GM10248 (cell line): ENCODE measurements at regions not wholly inside any gene's neighbourhood (a gene's known extent, or its start where the extent isn't known, plus 50 kb on each side); places are given as distances from the start of the nearest gene placed in this dataset.

Source experiments
- CTCF ChIA-PET: fragments of 300-600 bp; sonication (Branson Sonifier 250); formaldehyde crosslinking; extraction: SDS; loops from one replicate; lab custom pipeline; 2021; ENCODE audit warnings: antibody characterized with exemption; lab: Yijun Ruan, JAX
- POLR2A ChIA-PET: fragments of 350-650 bp; sonication (Branson Sonifier 250); formaldehyde crosslinking; extraction: SDS; loops from one replicate; lab custom pipeline; 2020; ENCODE audit warnings: antibody characterized with exemption; lab: Yijun Ruan, JAX
- DNase-seq: peaks from one replicate; pipeline ENCODE4 v3.0.0; 2012; ENCODE audit errors: extremely low spot score
- TF ChIP-seq, protein P1 (sequence below): IDR thresholded peaks from 2 replicates; pipeline ENCODE4 v1.5.1; 2012; ENCODE audit warnings: mild to moderate bottlenecking, low read depth; ENCODE audit errors: extremely low read depth, missing control alignments, control extremely low read depth

- no peak for DNase-seq
- CTCF ChIA-PET = no interaction called here
- TF ChIP-seq, protein P1, sequence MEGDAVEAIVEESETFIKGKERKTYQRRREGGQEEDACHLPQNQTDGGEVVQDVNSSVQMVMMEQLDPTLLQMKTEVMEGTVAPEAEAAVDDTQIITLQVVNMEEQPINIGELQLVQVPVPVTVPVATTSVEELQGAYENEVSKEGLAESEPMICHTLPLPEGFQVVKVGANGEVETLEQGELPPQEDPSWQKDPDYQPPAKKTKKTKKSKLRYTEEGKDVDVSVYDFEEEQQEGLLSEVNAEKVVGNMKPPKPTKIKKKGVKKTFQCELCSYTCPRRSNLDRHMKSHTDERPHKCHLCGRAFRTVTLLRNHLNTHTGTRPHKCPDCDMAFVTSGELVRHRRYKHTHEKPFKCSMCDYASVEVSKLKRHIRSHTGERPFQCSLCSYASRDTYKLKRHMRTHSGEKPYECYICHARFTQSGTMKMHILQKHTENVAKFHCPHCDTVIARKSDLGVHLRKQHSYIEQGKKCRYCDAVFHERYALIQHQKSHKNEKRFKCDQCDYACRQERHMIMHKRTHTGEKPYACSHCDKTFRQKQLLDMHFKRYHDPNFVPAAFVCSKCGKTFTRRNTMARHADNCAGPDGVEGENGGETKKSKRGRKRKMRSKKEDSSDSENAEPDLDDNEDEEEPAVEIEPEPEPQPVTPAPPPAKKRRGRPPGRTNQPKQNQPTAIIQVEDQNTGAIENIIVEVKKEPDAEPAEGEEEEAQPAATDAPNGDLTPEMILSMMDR = no peak
- POLR2A ChIA-PET = no interaction called here
Measured at GRCh38 chr18:39845631-39846030, 2109.4 kb upstream of the PIK3C3 start.

DNA sequence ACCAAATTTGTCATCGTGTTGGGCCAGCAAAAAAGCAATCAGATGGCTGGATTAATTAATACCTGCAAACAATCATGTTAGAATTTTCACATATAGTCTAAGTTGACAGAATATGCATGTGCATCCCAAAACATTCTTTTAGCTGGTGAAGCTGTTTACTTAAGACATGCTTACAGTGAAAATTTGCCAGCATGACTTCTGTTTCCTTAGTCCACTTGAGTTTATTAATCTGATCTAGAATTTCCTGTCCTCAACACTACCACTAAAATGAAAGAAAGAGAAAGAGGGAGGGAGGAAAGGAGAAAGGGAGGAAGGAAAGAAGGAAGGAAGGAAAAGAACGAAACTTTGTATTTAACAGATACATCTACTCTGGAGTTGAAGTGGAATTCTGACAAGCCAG, 2109.9 kb upstream of the PIK3C3 start:
- CTCF ChIA-PET = no interaction called here
- DNase-seq = no peak
- TF ChIP-seq, protein P1 = no peak
- POLR2A ChIA-PET = no interaction called here

GRCh38 chr18:39843546-39843945, 2111.5 kb upstream of the PIK3C3 start:
- DNase-seq = no peak
- ChIA-PET POLR2A (no interaction called here), CTCF (no interaction called here)
- TF ChIP-seq, protein P1 = no peak

DNA sequence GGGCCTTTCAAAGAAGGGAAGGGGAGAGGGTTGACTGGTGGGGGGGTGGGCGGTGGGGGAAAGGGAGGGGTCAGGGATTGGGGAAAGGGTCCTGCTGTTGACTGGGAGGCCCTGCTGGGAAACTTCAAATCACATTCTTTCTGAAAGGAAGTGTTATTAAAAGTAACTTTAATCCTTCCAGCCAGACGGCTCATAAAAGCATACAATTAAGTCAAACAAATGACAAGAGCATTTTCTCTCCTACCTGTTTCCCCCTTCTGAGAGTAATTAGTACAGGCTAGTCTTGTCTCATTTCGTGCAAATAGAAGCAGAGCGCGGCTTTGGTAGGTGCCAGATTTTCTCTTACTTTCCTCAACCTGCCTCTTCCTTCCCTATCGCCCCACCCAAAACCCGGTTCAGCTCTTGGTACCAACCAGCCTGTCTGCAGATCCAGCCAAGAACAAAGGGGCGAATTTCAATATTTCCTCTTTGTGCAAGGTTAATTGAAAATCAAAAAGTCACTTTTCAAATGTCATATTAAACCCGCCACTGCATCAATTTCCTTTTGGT, 2112.6 kb upstream of the PIK3C3 start:
- ChIA-PET CTCF (no interaction called here), POLR2A (no interaction called here)
- TF ChIP-seq, protein P1 = no peak
- DNase-seq = no peak

GRCh38 chr18:39841482-39842365, 2113.3 kb upstream of the PIK3C3 start:
- TF ChIP-seq, protein P1 = no peak
- ChIA-PET CTCF (no interaction called here), POLR2A (no interaction called here)
- DNase-seq = no peak

GRCh38 chr18:39840856-39841481, 2114.1 kb upstream of the PIK3C3 start:
- POLR2A ChIA-PET = no interaction called here
- DNase-seq = no peak
- TF ChIP-seq, protein P1 = no peak
- CTCF ChIA-PET = no interaction called here
